RCC 7860 (cell line): ENCODE measurements at regions not wholly inside any gene's neighbourhood (a gene's known extent, or its start where the extent isn't known, plus 50 kb on each side); places are given as distances from the start of the nearest gene placed in this dataset.
"Not testable (repeated sequence)": the region's sequence is repeated elsewhere in the genome, so short reads cannot be mapped to it uniquely, and the experiment has no call there.

ENCODE experiments used
- DNase-seq: peaks from one replicate; pipeline ENCODE4 v3.0.0-alpha.2; 2015; ENCODE audit warnings: low spot score
- FAIRE-seq: peaks from 2 replicates; lab custom pipeline; 2012; peaks lifted over from hg19 to GRCh38; lab: Jason Lieb, UNC

GRCh38 chr12:131429221-131429620 is 281.7 kb upstream of the SFSWAP start:
- not testable (repeated sequence) for DNase-seq, FAIRE-seq

DNA sequence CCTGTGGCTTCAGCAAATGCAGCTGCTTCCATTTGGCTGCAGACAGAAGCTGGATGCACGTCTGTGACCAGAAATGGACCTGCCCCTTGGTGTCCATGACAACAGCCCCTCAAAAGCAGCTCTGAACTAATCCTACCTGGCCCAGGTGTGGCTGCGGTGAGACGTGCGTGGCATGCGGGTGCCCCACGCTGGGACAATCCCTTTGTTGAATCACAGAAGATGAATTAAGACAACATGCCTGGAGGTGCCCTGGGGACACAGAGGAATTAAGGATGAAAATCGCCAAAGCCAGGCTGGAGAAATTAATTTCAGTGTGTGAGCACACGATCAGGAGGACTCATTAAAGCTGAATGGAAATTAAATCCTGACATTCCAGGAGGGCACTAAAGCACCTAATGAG is 281.2 kb upstream of the SFSWAP start:
- not testable (repeated sequence) for DNase-seq, FAIRE-seq

DNA sequence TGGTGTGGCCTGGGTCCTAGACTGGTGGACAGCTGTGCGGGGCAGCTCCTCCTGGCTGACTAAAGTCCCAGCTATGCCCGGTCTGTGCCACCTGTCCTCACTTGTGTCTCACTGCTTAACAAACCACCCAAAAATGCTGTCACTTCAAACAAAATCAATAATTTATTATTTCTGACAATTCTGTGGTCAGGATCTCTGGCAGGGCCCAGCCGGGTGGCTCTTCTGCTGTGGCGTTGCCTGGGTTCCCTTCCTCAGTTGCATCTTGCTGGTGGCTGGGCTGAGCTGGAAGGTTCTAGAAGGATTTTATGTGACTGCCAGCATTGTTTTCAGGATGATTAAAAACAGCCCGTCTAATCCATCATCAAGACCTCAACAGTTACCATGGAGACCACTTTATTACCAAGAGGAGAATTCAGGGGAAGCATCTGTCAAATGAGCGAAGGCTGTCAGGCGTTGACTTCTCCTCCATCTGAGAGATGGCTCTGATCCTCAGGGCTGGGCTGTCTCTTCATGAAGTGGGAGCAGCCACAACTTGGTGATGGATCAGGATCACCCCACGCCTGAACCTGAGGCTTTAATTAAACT is 280.6 kb upstream of the SFSWAP start:
- FAIRE-seq = no peak

GRCh38 chr12:131431126-131431655 is 279.7 kb upstream of the SFSWAP start:
- not testable (repeated sequence) for FAIRE-seq, DNase-seq

More for the DNA sequence above, 280.6 kb upstream of the SFSWAP start:
- no peak for DNase-seq

DNA sequence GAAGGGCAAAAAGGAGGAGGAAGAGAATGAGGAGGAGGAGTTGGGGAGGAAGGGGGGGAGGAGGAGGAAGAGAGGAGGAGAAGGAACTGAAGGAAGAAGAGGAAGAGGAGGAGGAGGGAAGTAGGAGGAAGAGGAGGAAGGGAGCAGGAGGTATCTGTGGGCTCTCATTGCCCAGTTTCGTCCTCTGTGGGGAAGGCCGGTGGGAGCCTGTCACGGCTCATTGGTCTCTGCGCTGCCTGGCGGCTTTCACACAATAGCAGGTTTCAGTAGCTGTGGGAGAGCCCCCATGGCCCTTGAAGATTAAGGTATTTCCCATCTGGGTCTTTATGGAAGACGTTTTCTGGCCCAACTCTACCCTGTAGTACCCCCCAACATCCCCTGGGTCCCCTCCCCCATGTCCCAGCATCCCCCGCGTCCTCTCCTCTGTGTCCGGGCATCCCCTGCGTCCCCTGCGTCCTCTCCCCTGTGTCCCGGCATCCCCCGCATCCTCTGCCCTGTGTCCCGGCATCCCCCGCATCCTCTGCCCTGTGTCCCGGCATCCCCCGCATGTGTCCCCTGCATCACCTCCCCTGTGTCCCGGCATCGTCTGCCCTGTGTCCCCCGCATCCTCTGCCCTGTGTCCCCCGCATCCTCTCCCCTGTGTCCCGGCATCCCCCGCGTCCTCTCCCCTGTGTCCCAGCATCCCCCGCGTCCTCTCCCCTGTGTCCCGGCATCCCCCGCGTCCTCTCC is 278.2 kb upstream of the SFSWAP start:
- DNase-seq (no peak), FAIRE-seq (no peak)

DNA sequence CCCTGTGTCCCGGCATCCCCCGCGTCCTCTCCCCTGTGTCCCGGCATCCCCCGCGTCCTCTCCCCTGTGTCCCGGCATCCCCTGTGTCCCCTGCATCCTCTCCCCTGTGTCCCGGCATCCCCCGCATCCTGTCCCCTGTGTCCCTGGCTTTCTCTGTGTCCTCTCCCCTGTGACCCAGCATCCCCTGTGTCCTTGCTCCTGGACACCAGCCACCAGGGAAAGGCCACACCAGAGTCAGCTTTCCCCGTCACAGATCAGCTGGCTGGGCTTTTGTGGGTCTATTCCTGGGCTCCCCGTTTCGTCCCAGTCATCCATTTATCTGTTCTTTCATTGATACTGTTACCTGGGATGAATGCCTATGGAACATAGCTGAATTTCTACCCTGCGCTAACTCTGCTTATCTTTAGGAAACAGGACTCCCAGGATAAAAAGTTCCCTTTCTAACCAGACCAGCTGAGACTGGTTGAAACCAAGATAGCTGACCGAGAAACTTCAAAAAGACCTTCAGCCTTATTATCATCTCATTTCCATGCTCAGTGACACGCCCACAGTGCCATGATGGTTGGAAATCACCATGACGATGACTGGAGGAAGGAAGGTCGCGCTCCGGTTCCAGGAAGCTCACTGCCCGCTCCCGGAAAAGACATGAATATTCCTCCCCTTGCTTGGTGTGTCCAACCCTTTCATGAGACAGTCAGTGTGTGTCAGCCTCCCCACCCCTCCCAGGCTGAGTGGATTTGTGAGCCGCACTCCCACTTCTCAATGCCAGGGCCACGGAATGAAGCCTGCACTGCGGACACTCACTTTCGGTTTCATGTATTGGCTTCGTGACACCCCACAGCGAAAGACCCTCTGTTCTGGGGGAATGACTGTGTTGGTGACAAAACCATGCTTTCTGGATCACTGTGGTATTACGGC is 276.4 kb upstream of the SFSWAP start:
- FAIRE-seq = no peak

DNA sequence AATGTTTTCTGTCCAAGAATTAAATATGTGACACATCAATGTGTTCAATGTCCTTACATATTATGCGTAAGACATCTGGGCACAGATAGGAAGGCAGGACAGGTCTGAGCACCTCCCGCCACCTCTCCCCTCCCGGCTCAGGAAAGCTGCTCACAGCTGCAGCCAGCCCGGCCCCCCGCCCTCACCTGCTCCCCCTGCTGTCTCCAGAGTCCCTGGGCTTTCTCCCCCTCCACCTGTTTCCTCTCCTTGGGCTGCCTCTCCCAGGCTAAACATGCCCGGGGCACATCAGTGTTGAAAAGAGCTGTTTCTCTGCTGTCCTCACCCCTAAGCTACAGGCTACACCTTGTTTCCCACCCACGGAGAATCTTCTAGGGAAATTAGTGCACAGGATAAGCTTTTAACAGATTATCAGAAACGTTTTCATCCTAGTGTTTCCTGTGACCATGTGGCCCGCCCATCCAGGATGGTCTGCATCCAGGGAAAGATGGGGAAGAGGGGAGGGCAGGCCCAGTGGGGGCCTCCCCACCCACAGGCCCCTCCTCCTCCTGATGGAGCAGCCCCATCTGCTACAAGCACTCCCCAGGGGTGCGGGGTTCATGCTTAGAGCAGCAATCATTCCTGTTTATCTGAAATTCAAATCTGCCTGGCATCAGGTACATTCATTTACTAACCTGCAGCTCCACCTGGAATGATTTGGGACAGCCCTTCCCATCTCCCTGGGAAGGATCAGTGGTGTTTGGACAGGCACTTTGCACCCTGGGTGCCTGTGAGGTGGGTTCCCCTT is 273.8 kb upstream of the SFSWAP start:
- DNase-seq (no peak), FAIRE-seq (no peak)

More for the DNA sequence above, 276.4 kb upstream of the SFSWAP start:
- DNase-seq = no peak

- FAIRE-seq (no peak), DNase-seq (no peak)
Observed at GRCh38 chr12:131437706-131438492, 273.0 kb upstream of the SFSWAP start.

- not testable (repeated sequence) for DNase-seq, FAIRE-seq
Observed at GRCh38 chr12:131438493-131438835, 272.4 kb upstream of the SFSWAP start.

- DNase-seq = no peak
- FAIRE-seq = no peak
Observed at GRCh38 chr12:131438881-131439280, 272.0 kb upstream of the SFSWAP start.

- FAIRE-seq, DNase-seq: not testable (repeated sequence)
Observed at GRCh38 chr12:131439752-131440151, 271.1 kb upstream of the SFSWAP start.

DNA sequence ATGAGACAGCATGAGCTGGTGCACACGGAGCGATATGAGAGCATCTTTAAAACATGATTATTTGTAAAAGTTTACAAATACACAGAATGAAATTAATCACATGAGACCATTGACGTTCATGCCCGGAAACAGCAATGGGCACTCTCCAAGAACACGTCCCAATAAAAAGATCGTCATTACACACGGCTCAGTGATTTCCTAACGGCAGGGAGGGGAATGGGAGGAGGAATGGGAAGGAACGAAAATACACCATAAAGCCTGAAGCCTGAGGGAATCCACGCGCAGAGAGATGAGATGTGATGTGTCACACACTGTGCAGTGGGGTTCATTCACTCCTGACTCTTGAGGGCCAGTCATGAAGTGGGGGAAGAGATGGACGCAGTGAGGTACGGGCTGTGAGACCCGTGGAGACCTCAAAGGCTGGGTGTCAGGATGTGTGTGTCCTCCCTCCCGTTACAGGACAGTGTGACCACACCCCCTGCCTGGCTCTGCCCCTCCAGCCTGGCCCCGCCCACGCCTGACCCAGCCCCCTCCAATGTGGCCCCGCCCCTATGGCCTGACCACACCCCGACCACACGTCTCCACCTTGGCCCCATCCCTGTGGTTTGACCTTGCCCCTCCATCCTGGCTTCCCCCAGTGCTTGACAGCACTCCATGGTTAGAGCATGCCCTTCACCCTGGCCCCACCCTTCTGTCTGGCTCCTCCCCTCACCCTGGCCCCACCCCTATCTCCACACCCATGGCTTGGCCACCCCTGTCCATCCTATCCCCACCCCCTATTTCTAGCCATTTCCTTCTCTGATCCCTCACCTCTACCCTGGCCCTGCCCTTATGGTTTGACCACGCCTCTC is 270.5 kb upstream of the SFSWAP start:
- not testable (repeated sequence) for FAIRE-seq, DNase-seq

DNA sequence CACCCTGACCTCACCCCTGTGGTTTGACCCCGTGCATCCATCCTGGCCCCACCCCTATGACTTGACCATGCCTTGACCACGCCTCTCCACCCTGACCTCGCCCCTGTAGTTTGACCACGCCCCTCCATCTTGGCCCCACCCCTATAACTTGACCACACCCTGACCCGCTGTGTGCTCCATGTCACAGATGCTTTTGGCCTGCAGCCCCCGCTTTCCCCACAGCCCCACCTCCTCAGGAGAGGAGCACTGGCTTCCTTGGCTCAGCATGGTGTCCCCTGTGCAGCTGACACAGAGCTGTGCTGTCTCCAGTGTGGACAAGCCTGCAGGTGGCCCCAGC is 269.9 kb upstream of the SFSWAP start:
- DNase-seq (no peak), FAIRE-seq (no peak)

DNA sequence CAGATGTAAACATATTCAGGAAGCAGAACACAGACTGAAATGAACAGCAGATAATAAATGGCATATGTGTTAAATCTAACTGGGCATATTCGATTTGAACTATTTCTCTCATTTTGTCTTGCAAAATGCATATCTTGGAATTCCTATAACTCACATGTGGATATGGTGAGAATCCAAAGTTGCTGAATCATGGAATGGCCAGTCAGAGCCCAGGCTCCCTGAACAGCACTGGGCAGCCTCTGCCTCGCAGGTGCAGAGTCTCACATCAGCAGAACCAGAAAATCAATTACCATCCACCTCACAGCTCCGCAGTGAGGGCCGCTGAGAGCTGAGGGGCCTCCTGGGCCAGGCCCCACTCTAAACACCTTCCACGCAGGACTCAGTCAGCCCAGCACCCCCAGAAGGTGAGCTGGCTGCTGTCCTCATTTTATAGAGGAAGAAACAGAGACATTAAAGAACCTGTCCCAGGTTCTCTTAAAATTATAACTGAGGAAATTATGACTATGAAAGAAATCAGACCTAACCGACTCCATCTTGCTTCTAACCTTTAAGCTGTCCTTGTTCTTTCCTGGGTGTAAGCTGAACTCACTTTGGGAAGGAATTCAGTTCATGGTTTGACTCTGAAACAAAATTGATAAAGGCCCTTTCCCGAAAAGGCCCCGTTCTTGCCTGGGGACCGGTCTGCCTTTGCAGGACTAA is 269.1 kb upstream of the SFSWAP start:
- DNase-seq (no peak), FAIRE-seq (no peak)

- no peak for FAIRE-seq
Observed at GRCh38 chr12:131442337-131442918, 268.5 kb upstream of the SFSWAP start.

GRCh38 chr12:131443019-131444000 is 267.6 kb upstream of the SFSWAP start:
- no peak for DNase-seq
- no peak for FAIRE-seq

More at GRCh38 chr12:131442337-131442918, 268.5 kb upstream of the SFSWAP start:
- no peak for DNase-seq
